NCI-H1417 (cell line): ENCODE measurements at regions not wholly inside any gene's neighbourhood (a gene's known extent, or its start where the extent isn't known, plus 50 kb on each side); places are given as distances from the start of the nearest gene placed in this dataset.

ENCODE experiments used
- DNase-seq, 3 experiments: peaks; one replicate each; lab custom pipeline; 2025; lab: John Stamatoyannopoulos, UW

GRCh38 chr6:22067671-22068070 is 229.2 kb downstream of the PRL start:
- DNase-seq: no peak

- DNase-seq: no peak
Measured at GRCh38 chr6:22068561-22069305, 228.1 kb downstream of the PRL start.

DNA sequence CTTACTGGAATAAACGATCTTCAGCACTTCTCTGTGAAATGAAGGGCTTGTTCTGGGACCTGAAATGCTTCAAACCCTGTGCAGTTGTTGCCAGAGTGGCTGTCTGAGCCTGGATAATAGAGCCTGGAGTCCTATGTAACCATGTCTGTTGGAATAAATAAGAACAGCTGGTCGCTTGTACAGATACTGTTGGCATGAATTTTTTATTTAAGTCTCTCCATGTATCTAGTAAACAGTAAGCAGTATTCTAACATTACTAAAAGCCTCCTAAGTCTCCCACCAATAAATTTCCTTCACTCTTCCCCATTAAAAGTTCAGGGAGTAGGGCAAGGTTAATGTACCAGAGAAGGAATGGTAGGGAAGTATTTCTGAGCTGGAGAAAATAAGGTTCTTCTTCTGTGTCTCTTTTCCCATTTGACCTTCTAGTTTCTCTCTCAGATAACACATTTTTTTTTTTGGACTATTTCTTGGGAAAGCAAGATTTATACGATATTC is 227.5 kb downstream of the PRL start:
- no peak for DNase-seq

DNA sequence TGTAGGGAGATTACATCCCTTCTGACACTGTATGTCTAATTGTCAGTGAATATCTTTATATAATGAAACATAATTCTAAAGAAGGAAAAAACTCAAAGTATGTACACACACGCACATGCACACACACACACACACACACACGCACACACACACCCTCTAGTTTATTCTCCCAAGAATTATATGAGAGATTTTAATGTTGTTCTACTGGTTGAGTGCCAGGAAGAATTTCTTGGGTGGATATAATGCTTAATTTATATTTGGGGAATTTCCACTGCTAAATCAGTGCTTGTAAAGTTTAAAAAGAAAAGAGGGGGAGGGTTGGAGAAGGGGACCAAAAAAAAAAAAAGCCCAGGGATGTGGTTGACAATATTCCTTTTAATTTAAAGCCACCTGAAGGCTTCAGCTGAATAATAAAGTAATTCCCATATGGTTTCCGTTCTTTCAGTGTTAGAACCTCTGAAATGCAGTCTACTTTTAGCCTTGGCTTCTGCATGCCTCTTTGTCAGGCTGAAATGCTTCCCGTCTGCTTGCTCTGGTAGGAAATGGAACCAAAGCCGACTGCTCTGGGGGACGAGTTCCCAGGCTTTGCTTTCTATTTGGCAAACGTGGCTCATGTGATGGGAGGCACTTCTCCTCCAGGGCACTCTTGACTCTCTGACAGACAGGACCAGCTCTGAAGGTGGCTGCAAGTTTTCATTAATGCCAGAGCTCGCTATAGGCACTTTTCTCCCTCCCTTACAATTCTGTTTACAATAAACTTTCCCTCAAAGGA is 225.4 kb downstream of the PRL start:
- DNase-seq: no peak

GRCh38 chr6:22072949-22073348 is 223.9 kb downstream of the PRL start:
- DNase-seq: no peak

GRCh38 chr6:22073516-22074198 is 223.2 kb downstream of the PRL start:
- DNase-seq: no peak

- DNase-seq: no peak
Measured at GRCh38 chr6:22078288-22078687, 218.5 kb downstream of the PRL start.

DNA sequence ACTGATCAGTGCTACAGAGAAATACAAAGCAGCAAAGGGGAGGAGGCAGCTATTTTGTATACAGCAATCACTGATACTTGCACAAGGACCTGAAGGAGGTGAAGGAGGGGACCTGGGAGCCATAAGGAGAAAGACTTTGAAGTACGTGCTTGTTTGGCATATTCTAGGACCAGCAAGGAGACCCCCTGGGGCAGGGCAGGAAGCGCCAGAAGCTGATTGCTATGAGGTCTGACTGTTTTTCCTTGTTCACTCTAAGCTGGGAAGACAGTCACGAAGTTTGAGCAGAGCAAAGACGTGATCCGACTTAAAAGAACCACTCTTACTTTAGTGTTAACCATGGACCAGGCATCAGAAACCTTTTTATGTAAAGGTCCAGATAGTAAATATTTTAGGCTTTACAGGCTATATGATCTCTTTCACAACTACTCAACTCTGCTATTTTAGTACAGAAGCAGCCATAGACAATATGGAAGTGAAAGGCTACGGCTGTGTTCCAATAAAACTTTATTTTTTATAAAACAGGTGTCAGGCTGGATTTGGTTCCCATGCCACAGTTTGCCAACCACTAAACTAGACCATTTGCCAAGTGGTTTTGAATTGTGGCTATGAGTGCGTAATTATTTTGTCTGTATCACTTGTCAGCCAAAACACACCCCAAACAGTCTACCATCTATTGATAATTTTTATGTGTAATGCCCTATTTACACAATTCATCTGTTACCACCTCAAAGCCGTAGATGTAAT is 217.9 kb downstream of the PRL start:
- no peak for DNase-seq

DNA sequence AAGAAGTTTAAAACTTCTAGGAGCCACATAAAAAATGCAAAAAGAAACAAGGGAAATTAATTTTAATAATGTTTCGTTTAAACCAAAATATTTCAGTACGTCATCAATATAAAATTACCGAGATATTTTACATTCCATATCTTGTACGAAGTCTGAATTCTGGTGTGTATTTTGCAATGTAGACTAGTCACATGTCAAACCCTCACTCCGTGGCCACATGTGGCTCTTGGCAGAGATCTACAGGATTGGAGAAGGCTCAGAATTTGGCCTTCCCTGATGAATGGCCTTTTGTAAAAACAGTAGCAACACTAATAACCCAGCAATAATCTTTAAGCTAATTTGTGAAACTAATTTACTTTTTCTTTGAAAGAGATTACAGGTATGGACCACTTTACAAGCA is 217.1 kb downstream of the PRL start:
- no peak for DNase-seq

DNA sequence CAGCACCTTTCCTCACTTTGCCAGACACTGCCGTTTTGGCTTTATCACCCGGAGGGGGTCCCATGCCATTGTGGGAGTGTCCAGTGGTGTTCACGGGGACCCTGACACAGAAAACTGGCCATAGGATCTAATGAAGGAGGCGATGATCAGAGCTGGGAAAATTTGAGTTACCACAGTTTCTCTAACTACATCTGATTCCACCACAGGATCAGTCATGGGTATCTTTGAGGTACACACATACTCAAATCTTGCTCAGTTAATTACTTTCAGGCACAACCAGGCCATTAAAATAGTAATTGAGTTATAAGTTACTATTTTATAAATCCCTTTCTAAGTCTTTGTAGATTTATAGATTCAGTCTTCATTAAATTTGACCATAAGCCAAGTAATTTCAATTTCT is 215.1 kb downstream of the PRL start:
- DNase-seq: no peak

DNA sequence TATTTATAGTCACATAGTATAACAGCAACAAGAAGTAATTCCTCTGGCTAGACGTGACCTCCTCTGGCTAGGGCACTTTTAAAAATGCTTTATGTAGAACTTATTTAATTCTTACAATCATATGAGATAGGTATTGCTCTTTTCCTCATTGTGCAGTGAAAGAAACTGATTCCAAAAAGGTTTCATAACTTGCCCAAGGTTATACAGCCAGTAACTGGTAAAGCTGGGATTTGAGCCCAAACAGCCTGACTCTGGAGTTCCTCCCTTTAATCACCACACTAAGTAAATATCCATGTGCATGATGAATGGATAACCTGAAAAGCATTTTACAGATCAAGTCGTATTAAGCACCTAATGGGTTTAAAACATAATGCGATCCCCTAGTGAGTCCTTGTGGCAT is 214.6 kb downstream of the PRL start:
- peak in 2 of 3 experiments; percentile 5 to 42 for DNase-seq

GRCh38 chr6:22083119-22083518 is 213.7 kb downstream of the PRL start:
- no peak for DNase-seq

GRCh38 chr6:22087960-22088706 is 208.7 kb downstream of the PRL start:
- DNase-seq: no peak

- DNase-seq: peak in 1 of 3 experiments; percentile 21
Measured at GRCh38 chr6:22091424-22091948, 205.3 kb downstream of the PRL start.

DNA sequence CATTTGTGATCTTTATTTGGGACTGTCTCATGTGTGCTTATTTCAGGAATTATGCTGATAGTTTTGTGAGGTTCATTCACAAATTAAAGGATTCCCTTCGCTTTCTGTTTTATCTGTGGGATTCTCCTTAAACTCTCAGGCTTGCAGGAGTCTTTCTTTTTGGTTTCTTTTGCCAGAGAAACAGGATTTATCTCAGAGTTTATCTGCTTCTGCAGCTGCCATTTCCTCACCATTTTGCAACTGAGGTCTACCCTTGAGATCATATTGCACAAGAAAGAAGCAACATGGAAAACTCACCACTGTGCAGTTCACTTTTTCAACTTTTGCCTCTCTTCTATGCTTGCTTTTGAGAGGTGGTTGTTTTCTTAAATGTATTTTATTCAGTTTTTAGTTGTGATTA is 201.0 kb downstream of the PRL start:
- DNase-seq: no peak

- DNase-seq: no peak
Measured at GRCh38 chr6:22098601-22099031, 198.2 kb downstream of the PRL start.

DNA sequence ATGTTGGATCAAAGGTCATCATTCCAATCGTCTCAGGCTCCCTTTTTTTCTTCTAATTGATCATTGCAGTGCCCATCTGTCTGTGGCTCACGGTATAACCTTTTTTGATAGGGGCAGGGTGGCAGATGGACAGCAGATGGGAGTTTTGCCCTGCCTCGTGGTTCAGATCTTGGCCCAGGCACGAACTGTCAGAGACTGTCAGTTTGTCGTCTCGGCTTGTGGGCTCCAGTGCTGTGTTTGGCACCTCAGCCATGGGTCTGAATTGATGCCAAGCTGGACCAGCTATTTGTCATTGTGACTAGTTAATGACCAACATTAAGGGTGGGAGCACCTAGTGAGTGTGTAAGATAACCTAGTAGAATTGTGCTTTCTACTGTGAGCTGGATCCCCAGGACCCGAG is 197.6 kb downstream of the PRL start:
- DNase-seq: no peak

DNA sequence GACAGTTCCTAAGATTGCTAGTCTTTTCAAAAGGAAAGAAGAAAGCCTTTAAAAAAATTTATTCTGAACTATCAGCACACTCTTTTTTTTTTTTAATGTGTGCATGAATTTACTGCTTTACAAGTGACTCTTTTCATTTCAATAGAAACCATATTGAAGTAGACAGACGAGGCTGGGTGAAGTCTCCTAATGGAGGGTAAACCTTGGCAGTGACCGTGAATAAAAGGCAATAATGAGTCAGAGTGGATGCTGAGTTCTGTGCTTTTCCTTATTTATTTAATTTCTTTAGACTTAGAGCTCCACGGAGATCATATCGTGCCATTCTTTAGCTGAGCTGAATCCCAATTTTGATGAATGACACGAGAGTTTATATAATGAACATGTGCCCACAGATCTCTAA is 196.9 kb downstream of the PRL start:
- DNase-seq: no peak

DNA sequence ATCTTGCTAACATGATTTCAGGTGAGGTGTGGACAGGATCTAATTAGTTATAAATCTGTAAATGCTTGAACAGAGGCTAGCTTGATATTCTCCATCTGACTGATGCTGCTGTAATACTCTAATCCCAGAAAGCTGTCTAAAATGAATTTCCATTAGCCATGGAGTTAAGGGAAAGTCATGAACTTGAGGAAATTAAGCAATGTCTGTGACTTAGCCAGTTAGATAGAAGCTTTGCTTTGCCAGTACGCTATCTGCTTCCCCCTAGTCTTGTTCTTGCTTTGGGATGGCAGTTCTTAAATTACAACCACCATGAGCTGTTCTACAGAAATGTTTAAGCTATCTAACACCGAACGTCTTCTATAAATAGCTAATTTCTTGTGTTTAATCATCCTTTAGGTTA is 195.7 kb downstream of the PRL start:
- no peak for DNase-seq

- DNase-seq: no peak
Measured at GRCh38 chr6:22102671-22103070, 194.2 kb downstream of the PRL start.

GRCh38 chr6:22106451-22106850 is 190.4 kb downstream of the PRL start:
- peak in 1 of 3 experiments; percentile 7 for DNase-seq
